PC-9 (cell line): ENCODE measurements at regions not wholly inside any gene's neighbourhood (a gene's known extent, or its start where the extent isn't known, plus 50 kb on each side); places are given as distances from the start of the nearest gene placed in this dataset.

Source experiments
- BruUV-seq: library from RNA; stranded (reverse); fragments of 400-500 nt; replicated peaks from 2 replicates; lab custom pipeline; 2021; lab: Mats Ljungman, UMichigan
- CTCF ChIA-PET: fragments of 300-600 bp; sonication (Branson Sonifier 250); formaldehyde crosslinking; loops from one replicate; lab custom pipeline; 2022; ENCODE audit warnings: antibody characterized with exemption; lab: Charles Lee
- POLR2A ChIA-PET: fragments of 300-600 bp; sonication (Branson Sonifier 250); formaldehyde crosslinking; loops from one replicate; lab custom pipeline; 2022; ENCODE audit warnings: antibody characterized with exemption; ENCODE audit not compliant: unreplicated experiment; lab: Charles Lee
- DNase-seq, 2 experiments: peaks; one replicate each; pipeline versions ENCODE4 v3.0.0 to v3.0.0-alpha.2; 2015 to 2022; ENCODE audit warnings: mixed read lengths in 1 of 2
- H2AFZ ChIP-seq: fragments of 200-600 bp; sonication (generic); 2 replicates; pipeline ENCODE4 v1.8.1; 2017; ENCODE audit warnings: antibody characterized with exemption
- H3F3A ChIP-seq: fragments of 200-600 bp; sonication (generic); 2 replicates; pipeline ENCODE4 v1.8.1; 2017; ENCODE audit warnings: antibody characterized with exemption, mild to moderate bottlenecking, low read depth; ENCODE audit not compliant: insufficient read depth
- H3K27ac ChIP-seq: fragments of 200-600 bp; sonication (generic); 2 replicates; pipeline ENCODE4 v1.6.1; 2016; ENCODE audit warnings: mixed run types
- H3K27me3 ChIP-seq: fragments of 200-600 bp; sonication (generic); 2 replicates; pipeline ENCODE4 v1.6.1; 2016; ENCODE audit warnings: low read depth, mixed run types; ENCODE audit not compliant: insufficient read depth
- H3K36me3 ChIP-seq: fragments of 200-600 bp; sonication (generic); 2 replicates; pipeline ENCODE4 v1.6.1; 2016; ENCODE audit warnings: low read depth, mixed run types
- H3K4me1 ChIP-seq: fragments of 200-600 bp; sonication (generic); replicated peaks from 2 replicates; pipeline ENCODE4 v1.6.1; 2016; ENCODE audit warnings: mixed run types; ENCODE audit not compliant: insufficient read depth
- H3K4me2 ChIP-seq: fragments of 200-600 bp; sonication (generic); 2 replicates; pipeline ENCODE4 v1.6.1; 2017; ENCODE audit warnings: mixed run types
- H3K4me3 ChIP-seq: fragments of 200-600 bp; sonication (generic); 2 replicates; pipeline ENCODE4 v1.6.1; 2016; ENCODE audit warnings: mixed run types
- H3K79me2 ChIP-seq: fragments of 200-600 bp; sonication (generic); 2 replicates; pipeline ENCODE4 v1.6.1; 2017; ENCODE audit warnings: low read depth, mixed run types
- H3K9me2 ChIP-seq: fragments of 200-600 bp; sonication (generic); 2 replicates; pipeline ENCODE4 v1.8.1; 2017; ENCODE audit warnings: mild to moderate bottlenecking; ENCODE audit not compliant: insufficient read depth
- H3K9me3 ChIP-seq: fragments of 200-600 bp; sonication (generic); 2 replicates; pipeline ENCODE4 v1.8.1; 2016; ENCODE audit warnings: low read depth; ENCODE audit not compliant: insufficient read depth
- H4K20me1 ChIP-seq: fragments of 200-600 bp; sonication (generic); 2 replicates; pipeline ENCODE4 v1.8.1; 2017; ENCODE audit not compliant: insufficient read depth
- CTCF ChIP-seq: fragments of 200-600 bp; sonication (generic); conservative IDR thresholded peaks from 2 replicates; pipeline ENCODE4 v1.6.1; 2017; ENCODE audit warnings: mixed run types, antibody characterized with exemption, mild to moderate bottlenecking, moderate library complexity
- EZH2 ChIP-seq: fragments of 200-600 bp; sonication (generic); IDR thresholded peaks from 2 replicates; pipeline ENCODE4 v1.8.0; 2017; ENCODE audit warnings: antibody characterized with exemption, low read depth
- intact Hi-C: fragments of 100-400 bp; cut with micrococcal nuclease; formaldehyde crosslinking; loops from one replicate; pipeline ENCODE4 v1.10.0; 2022; ENCODE audit not compliant: unreplicated experiment

- Histone ChIP-seq H3K79me2 (no peaks in the 10 kb centered on the region), H3K36me3 (no peaks in the 10 kb centered on the region), H3K9me3 (0 out of 2 replicates have a peak, but pooled peaks cover 1% of the 10 kb centered on the region), H3F3A (no peaks in the 10 kb centered on the region), H2AFZ (no peak overlapping the region), H3K4me3 (no peak overlapping the region), H3K27me3 (peaks cover 55% of the 10 kb centered on the region), H3K27ac (no peak overlapping the region), H3K4me1 (no peaks in the 10 kb centered on the region), H3K9me2 (no peaks in the 10 kb centered on the region; the same call in 1 of the 2 replicates), H4K20me1 (no peaks in the 10 kb centered on the region), H3K4me2 (no peak overlapping the region)
- no TSS peak for BruUV-seq
- CTCF ChIA-PET: no interaction called here
- POLR2A ChIA-PET: interaction anchor here (0.6 kb wide), 1 partner anchor 326 kb away, joined by 3 read pairs; no protein-coding TSS in a partner anchor
- no peak for DNase-seq
- intact Hi-C loops: no loop called here
- TF ChIP-seq EZH2: no peak
- TF ChIP-seq CTCF: no peak
These were observed 84.5 kb downstream of the COL6A6 start for GRCh38 chr3:130601442-130601971.

- no peak overlapping the region for H3K4me3 ChIP-seq
- BruUV-seq: no TSS peak
These were observed 87.8 kb downstream of the COL6A6 start for GRCh38 chr3:130604806-130605205.

GRCh38 chr3:130606336-130606735 is 89.4 kb downstream of the COL6A6 start:
- Histone ChIP-seq H4K20me1 (no peaks in the 10 kb centered on the region), H3F3A (no peaks in the 10 kb centered on the region), H3K79me2 (no peaks in the 10 kb centered on the region), H3K4me1 (no peaks in the 10 kb centered on the region), H2AFZ (no peak overlapping the region), H3K9me2 (no peaks in the 10 kb centered on the region; the same call in 1 of the 2 replicates), H3K9me3 (0 out of 2 replicates have a peak, but pooled peaks cover 2% of the 10 kb centered on the region), H3K36me3 (no peaks in the 10 kb centered on the region), H3K27me3 (peaks cover 20% of the 10 kb centered on the region), H3K4me3 (no peak overlapping the region), H3K27ac (no peak overlapping the region), H3K4me2 (no peak overlapping the region)
- TF ChIP-seq EZH2: no peak
- TF ChIP-seq CTCF: no peak
- ChIA-PET CTCF (no interaction called here), POLR2A (no interaction called here)
- intact Hi-C loops: no loop called here
- DNase-seq: no peak
- no TSS peak for BruUV-seq

More at GRCh38 chr3:130604806-130605205, 87.8 kb downstream of the COL6A6 start:
- Histone ChIP-seq H2AFZ (no peak overlapping the region), H3K9me2 (no peaks in the 10 kb centered on the region; the same call in 1 of the 2 replicates), H3K27me3 (peaks cover 28% of the 10 kb centered on the region), H3K27ac (no peak overlapping the region), H3F3A (no peaks in the 10 kb centered on the region), H3K79me2 (no peaks in the 10 kb centered on the region), H4K20me1 (no peaks in the 10 kb centered on the region), H3K36me3 (no peaks in the 10 kb centered on the region), H3K4me2 (no peak overlapping the region), H3K9me3 (0 out of 2 replicates have a peak, but pooled peaks cover 2% of the 10 kb centered on the region), H3K4me1 (no peaks in the 10 kb centered on the region)
- POLR2A ChIA-PET: no interaction called here
- CTCF ChIA-PET: no interaction called here
- DNase-seq: no peak
- intact Hi-C loops: no loop called here
- TF ChIP-seq EZH2 (no peak), CTCF (no peak)
